ENCODE measurements at regions not wholly inside any gene's neighbourhood (a gene's known extent, or its start where the extent isn't known, plus 50 kb on each side); places are given as distances from the start of the nearest gene placed in this dataset.
"Not testable (repeated sequence)": the region's sequence is repeated elsewhere in the genome, so short reads cannot be mapped to it uniquely, and the experiment has no call there.

GRCh38 chr10:121326905-121327304, 271.3 kb downstream of the FGFR2 start:
- H3K9me3 ChIP-seq (ENCODE audit: insufficient read depth, low read length) = no peaks in the 10 kb centered on the region
- H3K36me3 ChIP-seq (ENCODE audit: insufficient read depth, insufficient read length, low read length) = no peaks in the 10 kb centered on the region
- DNase-seq (ENCODE audit: low read depth, low spot score) = no peak
- H3K4me3 ChIP-seq (ENCODE audit: insufficient read length, low read depth) = no peak overlapping the region
- H3K27me3 ChIP-seq (ENCODE audit: insufficient read depth, insufficient read length) = no peaks in the 10 kb centered on the region
- no peak for TF ChIP-seq YY1 (IDR thresholded peaks at IDR 0.05; ENCODE audit: insufficient read depth, insufficient read length)
- TF ChIP-seq SUZ12 (IDR thresholded peaks at IDR 0.05; ENCODE audit: extremely low read depth, insufficient read depth, insufficient read length) = no peak
- TF ChIP-seq ZNF274 (IDR thresholded peaks at IDR 0.05; ENCODE audit: low read depth, low read length) = no peak
- no peaks in the 10 kb centered on the region for H3K4me1 ChIP-seq (ENCODE audit: insufficient read depth, insufficient read length)
- no peak overlapping the region for H3K9ac ChIP-seq (ENCODE audit: insufficient read length, low read depth)

DNA sequence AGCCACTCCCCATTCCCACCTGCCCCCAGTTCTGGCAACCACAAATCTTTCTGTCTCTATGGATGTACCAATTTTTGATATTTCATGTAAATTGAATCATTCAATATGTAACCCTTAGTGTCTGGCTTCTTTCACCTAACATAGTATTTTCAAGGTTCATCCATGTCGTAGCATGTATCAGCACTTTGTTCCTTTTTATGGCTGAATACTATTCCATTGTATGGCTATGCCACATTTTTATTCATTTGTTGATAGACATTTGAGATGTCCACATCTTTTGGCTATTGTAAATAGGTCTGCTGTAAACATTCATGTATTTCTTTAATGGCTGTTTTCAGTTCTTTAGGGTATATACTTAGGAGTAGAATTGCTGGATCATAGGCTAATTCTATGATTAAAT, 270.5 kb downstream of the FGFR2 start:
- no peaks in the 10 kb centered on the region for H3K4me1 ChIP-seq (ENCODE audit: insufficient read depth, insufficient read length)
- no peaks in the 10 kb centered on the region for H3K27me3 ChIP-seq (ENCODE audit: insufficient read depth, insufficient read length)
- no peak overlapping the region for H3K4me3 ChIP-seq (ENCODE audit: insufficient read length, low read depth)
- no peaks in the 10 kb centered on the region for H3K9me3 ChIP-seq (ENCODE audit: insufficient read depth, low read length)
- no peak overlapping the region for H3K9ac ChIP-seq (ENCODE audit: insufficient read length, low read depth)
- TF ChIP-seq SUZ12 (IDR thresholded peaks at IDR 0.05; ENCODE audit: extremely low read depth, insufficient read depth, insufficient read length) = no peak
- TF ChIP-seq ZNF274 (IDR thresholded peaks at IDR 0.05; ENCODE audit: low read depth, low read length) = no peak
- TF ChIP-seq YY1 (IDR thresholded peaks at IDR 0.05; ENCODE audit: insufficient read depth, insufficient read length) = no peak
- H3K36me3 ChIP-seq (ENCODE audit: insufficient read depth, insufficient read length, low read length) = no peaks in the 10 kb centered on the region
- DNase-seq (ENCODE audit: low read depth, low spot score) = no peak

GRCh38 chr10:121329631-121330030, 268.6 kb downstream of the FGFR2 start:
- H3K9me3 ChIP-seq (ENCODE audit: insufficient read depth, low read length); DNase-seq (ENCODE audit: low read depth, low spot score); H3K4me1 ChIP-seq (ENCODE audit: insufficient read depth, insufficient read length); H3K36me3 ChIP-seq (ENCODE audit: insufficient read depth, insufficient read length, low read length); H3K4me3 ChIP-seq (ENCODE audit: insufficient read length, low read depth); H3K27me3 ChIP-seq (ENCODE audit: insufficient read depth, insufficient read length); H3K9ac ChIP-seq (ENCODE audit: insufficient read length, low read depth): not testable (repeated sequence)

- no peaks in the 10 kb centered on the region for H3K27me3 ChIP-seq (ENCODE audit: insufficient read depth, insufficient read length)
- H3K4me3 ChIP-seq (ENCODE audit: insufficient read length, low read depth) = no peak overlapping the region
- H3K36me3 ChIP-seq (ENCODE audit: insufficient read depth, insufficient read length, low read length) = no peaks in the 10 kb centered on the region
- no peaks in the 10 kb centered on the region for H3K4me1 ChIP-seq (ENCODE audit: insufficient read depth, insufficient read length)
- H3K9me3 ChIP-seq (ENCODE audit: insufficient read depth, low read length) = no peaks in the 10 kb centered on the region
- H3K9ac ChIP-seq (ENCODE audit: insufficient read length, low read depth) = no peak overlapping the region
- no peak for TF ChIP-seq ZNF274 (IDR thresholded peaks at IDR 0.05; ENCODE audit: low read depth, low read length)
- no peak for TF ChIP-seq YY1 (IDR thresholded peaks at IDR 0.05; ENCODE audit: insufficient read depth, insufficient read length)
- no peak for TF ChIP-seq SUZ12 (IDR thresholded peaks at IDR 0.05; ENCODE audit: extremely low read depth, insufficient read depth, insufficient read length)
- no peak for DNase-seq (ENCODE audit: low read depth, low spot score)
Measured at GRCh38 chr10:121330563-121330962, 267.7 kb downstream of the FGFR2 start.

DNA sequence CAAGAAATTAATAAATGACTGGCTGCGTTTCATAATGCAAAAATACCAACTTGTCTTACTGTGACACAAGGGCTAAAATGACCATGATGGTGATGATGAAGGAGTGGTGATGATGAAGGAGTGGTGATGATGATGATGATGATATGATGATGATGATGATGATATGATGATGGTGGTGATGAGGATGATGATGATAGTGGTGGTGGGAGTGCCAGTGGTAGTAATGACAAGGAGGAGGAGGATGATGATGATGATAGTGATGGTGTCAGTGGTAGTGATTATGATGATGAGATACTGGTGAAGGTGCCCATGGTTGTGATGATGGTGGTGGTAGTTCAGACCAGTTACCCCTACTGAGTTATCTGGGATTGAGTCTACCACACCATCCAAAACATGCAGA, 265.9 kb downstream of the FGFR2 start:
- no peak for TF ChIP-seq ZNF274 (IDR thresholded peaks at IDR 0.05; ENCODE audit: low read depth, low read length)
- no peak for TF ChIP-seq SUZ12 (IDR thresholded peaks at IDR 0.05; ENCODE audit: extremely low read depth, insufficient read depth, insufficient read length)
- no peak for TF ChIP-seq YY1 (IDR thresholded peaks at IDR 0.05; ENCODE audit: insufficient read depth, insufficient read length)
- no peaks in the 10 kb centered on the region for H3K36me3 ChIP-seq (ENCODE audit: insufficient read depth, insufficient read length, low read length)

DNA sequence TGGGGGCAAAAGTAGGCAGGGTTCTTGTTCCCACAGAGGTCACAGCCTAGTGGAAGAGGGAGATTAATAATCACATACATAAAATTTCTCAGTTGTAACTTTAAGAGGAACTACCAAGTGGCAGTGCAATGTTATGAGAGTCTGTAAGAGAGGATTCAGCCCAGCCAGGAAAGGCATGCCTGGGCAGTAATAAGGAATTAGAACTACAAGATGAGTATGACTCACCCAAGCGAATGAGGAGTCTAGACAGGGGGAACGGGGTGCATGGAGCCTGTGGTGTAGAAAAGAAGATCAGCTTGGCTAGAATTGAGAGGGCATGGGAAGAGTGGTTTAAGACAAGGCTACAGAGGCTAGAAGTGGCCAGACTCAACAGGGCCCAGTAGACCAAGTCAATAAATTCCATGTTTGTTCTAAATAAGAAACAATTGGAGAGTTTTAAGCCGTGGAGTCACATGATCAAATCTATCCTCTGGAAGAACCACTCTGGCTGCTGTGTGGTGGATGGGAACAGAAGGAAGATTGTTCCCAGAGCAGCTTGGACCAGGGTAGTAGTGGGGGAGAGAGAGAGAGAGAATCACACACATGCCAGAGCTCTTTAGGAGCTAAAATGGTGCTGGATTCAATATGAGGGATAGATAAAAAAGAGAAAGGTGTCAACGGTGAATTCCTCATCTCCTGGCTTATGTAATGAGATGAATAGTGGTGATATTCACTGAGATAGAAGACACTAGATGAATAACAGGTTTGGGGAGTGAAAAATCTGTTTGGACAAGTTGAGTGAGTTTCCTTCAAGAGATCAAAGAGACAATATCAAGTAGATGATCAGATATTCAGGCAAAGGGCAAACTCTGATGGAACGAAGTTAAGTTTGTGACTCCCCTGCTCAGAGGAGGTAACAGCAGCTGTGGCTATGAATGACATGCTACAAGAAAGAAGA, 265.1 kb downstream of the FGFR2 start:
- Histone ChIP-seq H3K9ac (ENCODE audit: insufficient read length, low read depth) (no peak overlapping the region), H3K36me3 (ENCODE audit: insufficient read depth, insufficient read length, low read length) (no peaks in the 10 kb centered on the region), H3K27me3 (ENCODE audit: insufficient read depth, insufficient read length) (no peaks in the 10 kb centered on the region), H3K9me3 (ENCODE audit: insufficient read depth, low read length) (no peaks in the 10 kb centered on the region), H3K4me1 (ENCODE audit: insufficient read depth, insufficient read length) (peaks cover 4% of the 10 kb centered on the region), H3K4me3 (ENCODE audit: insufficient read length, low read depth) (no peak overlapping the region)
- no peak for TF ChIP-seq ZNF274 (IDR thresholded peaks at IDR 0.05; ENCODE audit: low read depth, low read length)
- TF ChIP-seq SUZ12 (IDR thresholded peaks at IDR 0.05; ENCODE audit: extremely low read depth, insufficient read depth, insufficient read length) = no peak
- no peak for TF ChIP-seq YY1 (IDR thresholded peaks at IDR 0.05; ENCODE audit: insufficient read depth, insufficient read length)
- DNase-seq (ENCODE audit: low read depth, low spot score) = no peak

More for the DNA sequence above, 265.9 kb downstream of the FGFR2 start:
- Histone ChIP-seq H3K9ac (ENCODE audit: insufficient read length, low read depth) (no peak overlapping the region), H3K4me1 (ENCODE audit: insufficient read depth, insufficient read length) (no peaks in the 10 kb centered on the region), H3K4me3 (ENCODE audit: insufficient read length, low read depth) (no peak overlapping the region), H3K9me3 (ENCODE audit: insufficient read depth, low read length) (no peaks in the 10 kb centered on the region), H3K27me3 (ENCODE audit: insufficient read depth, insufficient read length) (no peaks in the 10 kb centered on the region)
- no peak for DNase-seq (ENCODE audit: low read depth, low spot score)

DNA sequence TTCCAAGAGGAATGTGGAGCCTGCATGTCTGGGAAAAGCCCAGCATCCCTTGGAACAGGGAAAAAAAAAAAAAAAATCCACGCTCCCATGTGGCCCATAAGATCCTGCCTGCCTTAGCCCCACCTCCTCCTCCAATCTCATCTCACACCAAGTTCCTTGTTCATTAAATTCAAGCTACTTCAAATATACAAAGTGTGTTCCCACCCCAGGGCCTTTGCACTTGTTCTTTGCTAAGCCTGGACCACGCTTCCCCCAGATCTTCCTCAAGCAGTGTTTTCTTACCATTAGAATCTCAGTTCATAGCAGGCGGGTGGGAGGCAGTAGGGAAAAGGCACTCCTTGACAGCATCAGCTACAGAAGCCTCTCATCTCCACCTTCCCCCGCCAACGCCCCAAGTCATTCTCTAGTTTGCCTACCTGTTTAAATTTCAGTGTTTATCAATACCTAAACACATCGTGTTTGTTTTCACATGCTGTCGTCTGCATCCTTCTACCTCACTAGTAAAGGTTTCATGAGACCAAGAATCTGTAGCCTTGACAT, 262.8 kb downstream of the FGFR2 start:
- Histone ChIP-seq H3K4me1 (ENCODE audit: insufficient read depth, insufficient read length) (peaks cover 9% of the 10 kb centered on the region), H3K27me3 (ENCODE audit: insufficient read depth, insufficient read length) (no peaks in the 10 kb centered on the region), H3K36me3 (ENCODE audit: insufficient read depth, insufficient read length, low read length) (no peaks in the 10 kb centered on the region), H3K9ac (ENCODE audit: insufficient read length, low read depth) (no peak overlapping the region), H3K9me3 (ENCODE audit: insufficient read depth, low read length) (no peaks in the 10 kb centered on the region), H3K4me3 (ENCODE audit: insufficient read length, low read depth) (no peak overlapping the region)
- TF ChIP-seq YY1 (IDR thresholded peaks at IDR 0.05; ENCODE audit: insufficient read depth, insufficient read length) = no peak
- no peak for TF ChIP-seq SUZ12 (IDR thresholded peaks at IDR 0.05; ENCODE audit: extremely low read depth, insufficient read depth, insufficient read length)
- DNase-seq (ENCODE audit: low read depth, low spot score) = no peak
